IMR-90 (cell line): ENCODE measurements at regions not wholly inside any gene's neighbourhood (a gene's known extent, or its start where the extent isn't known, plus 50 kb on each side); places are given as distances from the start of the nearest gene placed in this dataset.

Experiments
- CHD1 ChIP-seq: IDR thresholded peaks from 2 replicates; pipeline ENCODE4 v1.6.1; 2012; ENCODE audit warnings: low read depth, low read length, improper control_type of control experiment
- POLR2A ChIP-seq: IDR thresholded peaks from 2 replicates; pipeline ENCODE4 v1.6.1; 2012; ENCODE audit warnings: mild to moderate bottlenecking, low read depth, low read length
- RAD21 ChIP-seq: IDR thresholded peaks from 2 replicates; pipeline ENCODE4 v1.6.1; 2012; ENCODE audit warnings: low read length, improper control_type of control experiment
- TF ChIP-seq, protein P1 (sequence below): conservative IDR thresholded peaks from 2 replicates; pipeline ENCODE4 v1.5.1; 2012; ENCODE audit warnings: mild to moderate bottlenecking, low read depth, low read length, improper control_type of control experiment

DNA sequence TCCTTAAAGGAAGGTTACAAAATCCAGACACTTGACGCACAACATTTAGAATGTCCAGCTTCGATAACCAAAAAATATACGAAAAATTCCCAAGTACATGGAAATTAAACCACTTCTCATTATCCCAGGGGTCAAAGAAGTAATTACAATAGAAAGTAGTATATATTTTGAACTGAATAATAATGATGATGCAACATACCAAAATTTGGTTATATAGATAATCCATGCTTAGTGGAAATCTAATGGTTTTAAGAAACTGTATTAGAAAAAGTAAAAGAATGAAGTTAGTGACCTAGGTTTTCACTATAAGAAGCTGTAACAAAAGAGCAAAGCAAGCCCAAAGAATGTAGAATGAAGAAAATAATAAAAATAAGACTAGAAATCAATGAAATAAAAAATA, 204.0 kb upstream of the PUM3 start:
- TF ChIP-seq CHD1, result no peak
- TF ChIP-seq RAD21, result no peak
- TF ChIP-seq, protein P1, sequence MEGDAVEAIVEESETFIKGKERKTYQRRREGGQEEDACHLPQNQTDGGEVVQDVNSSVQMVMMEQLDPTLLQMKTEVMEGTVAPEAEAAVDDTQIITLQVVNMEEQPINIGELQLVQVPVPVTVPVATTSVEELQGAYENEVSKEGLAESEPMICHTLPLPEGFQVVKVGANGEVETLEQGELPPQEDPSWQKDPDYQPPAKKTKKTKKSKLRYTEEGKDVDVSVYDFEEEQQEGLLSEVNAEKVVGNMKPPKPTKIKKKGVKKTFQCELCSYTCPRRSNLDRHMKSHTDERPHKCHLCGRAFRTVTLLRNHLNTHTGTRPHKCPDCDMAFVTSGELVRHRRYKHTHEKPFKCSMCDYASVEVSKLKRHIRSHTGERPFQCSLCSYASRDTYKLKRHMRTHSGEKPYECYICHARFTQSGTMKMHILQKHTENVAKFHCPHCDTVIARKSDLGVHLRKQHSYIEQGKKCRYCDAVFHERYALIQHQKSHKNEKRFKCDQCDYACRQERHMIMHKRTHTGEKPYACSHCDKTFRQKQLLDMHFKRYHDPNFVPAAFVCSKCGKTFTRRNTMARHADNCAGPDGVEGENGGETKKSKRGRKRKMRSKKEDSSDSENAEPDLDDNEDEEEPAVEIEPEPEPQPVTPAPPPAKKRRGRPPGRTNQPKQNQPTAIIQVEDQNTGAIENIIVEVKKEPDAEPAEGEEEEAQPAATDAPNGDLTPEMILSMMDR, result no peak
- no peak for TF ChIP-seq POLR2A
